ENCODE measurements at regions not wholly inside any gene's neighbourhood (a gene's known extent, or its start where the extent isn't known, plus 50 kb on each side); places are given as distances from the start of the nearest gene placed in this dataset.

GRCh38 chr1:4511374-4511773, 143.0 kb upstream of the AJAP1 start:
- no peak overlapping the region for H3K27ac ChIP-seq (ENCODE audit: low read depth, low read length)
- no peaks in the 10 kb centered on the region for H3F3A ChIP-seq (ENCODE audit: insufficient read depth)
- TF ChIP-seq EZH2phosphoT487 (conservative IDR thresholded peaks at IDR 0.05; ENCODE audit: low read length) (no peak), CTCF (IDR thresholded peaks at IDR 0.05; ENCODE audit: insufficient read depth, low read length, poor library complexity, severe bottlenecking) (no peak)
- no peaks in the 10 kb centered on the region for H3K9me3 ChIP-seq (ENCODE audit: insufficient read depth, low read length)
- H3K9ac ChIP-seq (ENCODE audit: low read length): no peak overlapping the region
- no peaks in the 10 kb centered on the region for H3K79me2 ChIP-seq (ENCODE audit: insufficient read depth, low read length)
- H3K27me3 ChIP-seq (ENCODE audit: low read length): no peaks in the 10 kb centered on the region
- H3K4me2 ChIP-seq (ENCODE audit: low read depth, low read length, poor library complexity, severe bottlenecking): no peak overlapping the region
- no peak overlapping the region for H2AFZ ChIP-seq (ENCODE audit: low read depth, low read length, severe bottlenecking)
- H3K36me3 ChIP-seq (ENCODE audit: low read length): no peaks in the 10 kb centered on the region
- H4K20me1 ChIP-seq (ENCODE audit: low read depth, low read length): no peaks in the 10 kb centered on the region
- no peak overlapping the region for H3K4me3 ChIP-seq (ENCODE audit: insufficient read depth, low read length, poor library complexity, severe bottlenecking)
- H3K9me2 ChIP-seq (replicated peaks; ENCODE audit: insufficient read depth, low read length): no peaks in the 10 kb centered on the region

- Histone ChIP-seq H2AFZ (ENCODE audit: low read depth, low read length, severe bottlenecking) (no peak overlapping the region), H3K36me3 (ENCODE audit: low read length) (no peaks in the 10 kb centered on the region), H3K79me2 (ENCODE audit: insufficient read depth, low read length) (no peaks in the 10 kb centered on the region), H3F3A (ENCODE audit: insufficient read depth) (no peaks in the 10 kb centered on the region), H4K20me1 (ENCODE audit: low read depth, low read length) (no peaks in the 10 kb centered on the region), H3K9me3 (ENCODE audit: insufficient read depth, low read length) (no peaks in the 10 kb centered on the region), H3K27ac (ENCODE audit: low read depth, low read length) (no peak overlapping the region), H3K9me2 (replicated peaks; ENCODE audit: insufficient read depth, low read length) (no peaks in the 10 kb centered on the region), H3K9ac (ENCODE audit: low read length) (no peak overlapping the region), H3K4me3 (ENCODE audit: insufficient read depth, low read length, poor library complexity, severe bottlenecking) (no peak overlapping the region), H3K27me3 (ENCODE audit: low read length) (no peaks in the 10 kb centered on the region), H3K4me2 (ENCODE audit: low read depth, low read length, poor library complexity, severe bottlenecking) (no peak overlapping the region)
- TF ChIP-seq CTCF (IDR thresholded peaks at IDR 0.05; ENCODE audit: insufficient read depth, low read length, poor library complexity, severe bottlenecking) (no peak), EZH2phosphoT487 (conservative IDR thresholded peaks at IDR 0.05; ENCODE audit: low read length) (no peak)
Observed at GRCh38 chr1:4512636-4513035, 141.8 kb upstream of the AJAP1 start.

GRCh38 chr1:4513685-4514084, 140.7 kb upstream of the AJAP1 start:
- no peaks in the 10 kb centered on the region for H3K9me3 ChIP-seq (ENCODE audit: insufficient read depth, low read length)
- H3K27me3 ChIP-seq (ENCODE audit: low read length): no peaks in the 10 kb centered on the region
- no peaks in the 10 kb centered on the region for H3K36me3 ChIP-seq (ENCODE audit: low read length)
- H4K20me1 ChIP-seq (ENCODE audit: low read depth, low read length): no peaks in the 10 kb centered on the region
- no peak overlapping the region for H3K27ac ChIP-seq (ENCODE audit: low read depth, low read length)
- H3K9me2 ChIP-seq (replicated peaks; ENCODE audit: insufficient read depth, low read length): no peaks in the 10 kb centered on the region
- no peak overlapping the region for H3K9ac ChIP-seq (ENCODE audit: low read length)
- H3K4me2 ChIP-seq (ENCODE audit: low read depth, low read length, poor library complexity, severe bottlenecking): no peak overlapping the region
- no peak overlapping the region for H3K4me3 ChIP-seq (ENCODE audit: insufficient read depth, low read length, poor library complexity, severe bottlenecking)
- no peak overlapping the region for H2AFZ ChIP-seq (ENCODE audit: low read depth, low read length, severe bottlenecking)
- H3K79me2 ChIP-seq (ENCODE audit: insufficient read depth, low read length): no peaks in the 10 kb centered on the region
- H3F3A ChIP-seq (ENCODE audit: insufficient read depth): no peaks in the 10 kb centered on the region
- TF ChIP-seq CTCF (IDR thresholded peaks at IDR 0.05; ENCODE audit: insufficient read depth, low read length, poor library complexity, severe bottlenecking) (no peak), EZH2phosphoT487 (conservative IDR thresholded peaks at IDR 0.05; ENCODE audit: low read length) (no peak)
